GM19025 (cell line): ENCODE measurements at regions not wholly inside any gene's neighbourhood (a gene's known extent, or its start where the extent isn't known, plus 50 kb on each side); places are given as distances from the start of the nearest gene placed in this dataset.
"Not testable (repeated sequence)": the region's sequence is repeated elsewhere in the genome, so short reads cannot be mapped to it uniquely, and the experiment has no call there.

Experiments
- ATAC-seq: cut with Tn5 transposase; IDR thresholded peaks from one replicate; pipeline ENCODE4 v1.9.1; 2021; ENCODE audit warnings: mild to moderate bottlenecking, low read depth, moderate library complexity; ENCODE audit not compliant: unreplicated experiment

DNA sequence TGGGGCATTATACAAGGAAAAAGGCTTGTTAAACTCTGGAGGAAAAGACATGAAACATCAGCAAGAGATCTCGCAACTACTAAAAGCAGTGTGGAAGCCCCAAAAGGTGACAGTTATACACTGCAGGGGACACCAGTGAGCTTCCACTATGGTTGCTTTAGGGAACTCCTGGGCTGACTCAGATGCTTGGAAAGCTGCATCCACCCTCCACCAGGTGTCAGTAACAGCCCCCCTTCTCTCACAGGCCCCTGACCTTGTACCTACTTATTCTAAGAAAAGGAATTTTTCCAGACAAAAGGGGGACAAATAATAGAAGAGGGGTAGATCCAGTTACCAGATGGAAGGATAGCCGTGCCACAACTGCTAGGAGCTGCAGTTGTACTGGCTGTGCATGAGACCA, 154.4 kb upstream of the COX7C start:
- no peak for ATAC-seq

DNA sequence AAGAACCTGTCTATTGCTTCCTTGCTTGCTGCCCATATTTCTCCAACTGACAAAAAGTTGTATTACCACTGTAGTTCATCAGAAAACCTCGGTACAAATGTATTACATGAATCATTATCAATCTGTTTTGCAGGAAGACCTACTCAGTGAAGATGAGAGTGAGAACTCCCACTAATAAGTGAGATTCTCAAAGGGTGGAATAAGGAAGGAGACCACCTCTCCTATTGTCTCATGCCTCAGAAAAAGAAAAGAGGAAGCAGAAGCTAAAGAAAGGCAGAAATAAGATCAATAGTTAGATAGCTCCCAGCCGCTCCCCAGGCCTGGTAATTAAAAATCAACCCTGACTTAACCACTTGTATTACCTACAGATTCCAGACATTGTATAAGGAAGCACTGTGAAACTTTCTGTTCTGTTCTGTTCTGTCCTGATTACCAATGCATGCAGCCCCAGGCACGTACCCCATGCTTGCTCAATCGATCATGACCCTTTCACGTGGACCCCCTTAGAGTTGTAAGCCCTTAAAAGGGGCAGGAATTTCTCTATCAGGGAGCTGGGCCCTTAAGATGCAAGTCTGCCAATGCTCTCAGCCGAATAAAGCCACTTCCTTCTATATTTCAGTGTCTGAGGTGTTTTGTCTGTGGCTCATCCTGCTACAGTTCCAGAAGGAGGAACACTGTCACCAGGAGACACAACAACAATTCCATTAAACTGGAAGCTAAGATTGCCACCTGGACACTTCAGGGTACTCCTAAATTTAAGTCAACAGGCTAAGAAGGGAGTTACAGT, 152.5 kb upstream of the COX7C start:
- no peak for ATAC-seq

DNA sequence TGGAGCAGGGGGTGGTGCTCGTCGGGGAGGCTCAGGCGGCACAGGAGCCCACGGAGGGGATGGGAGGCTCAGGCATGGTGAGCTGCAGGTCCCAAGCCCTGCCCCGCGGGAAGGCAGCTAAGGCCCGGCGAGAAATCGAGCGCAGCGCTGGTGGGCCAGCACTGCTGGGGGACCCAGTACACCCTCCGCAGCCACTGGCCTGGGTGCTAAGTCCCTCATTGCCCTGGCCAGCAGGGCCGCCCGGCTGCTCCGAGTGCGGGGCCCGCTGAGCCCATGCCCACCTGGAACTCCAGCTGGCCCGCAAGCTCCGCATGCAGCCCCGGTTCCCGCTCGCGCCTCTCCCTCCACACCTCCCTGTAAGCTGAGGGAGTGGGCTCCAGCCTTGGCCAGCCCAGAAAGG, 151.0 kb upstream of the COX7C start:
- not testable (repeated sequence) for ATAC-seq

DNA sequence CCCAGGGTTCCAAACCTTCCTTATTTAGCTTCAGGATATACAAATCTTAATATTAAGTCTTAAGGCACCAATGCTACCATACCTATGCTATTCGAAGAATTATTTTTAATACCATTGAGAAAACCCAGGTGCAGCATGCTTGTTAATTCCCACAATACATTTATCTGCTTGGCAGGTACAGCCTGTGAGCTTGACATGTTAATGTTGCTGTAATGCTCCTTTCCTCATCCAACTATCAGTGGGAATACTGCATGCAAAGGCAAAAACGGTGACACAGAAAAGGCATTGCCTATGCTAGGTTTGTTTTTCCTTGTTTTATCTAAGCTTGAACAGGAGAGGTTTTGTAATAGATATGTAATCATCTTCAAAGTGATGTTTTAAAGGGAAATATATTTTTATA, 135.7 kb upstream of the COX7C start:
- ATAC-seq = no peak

DNA sequence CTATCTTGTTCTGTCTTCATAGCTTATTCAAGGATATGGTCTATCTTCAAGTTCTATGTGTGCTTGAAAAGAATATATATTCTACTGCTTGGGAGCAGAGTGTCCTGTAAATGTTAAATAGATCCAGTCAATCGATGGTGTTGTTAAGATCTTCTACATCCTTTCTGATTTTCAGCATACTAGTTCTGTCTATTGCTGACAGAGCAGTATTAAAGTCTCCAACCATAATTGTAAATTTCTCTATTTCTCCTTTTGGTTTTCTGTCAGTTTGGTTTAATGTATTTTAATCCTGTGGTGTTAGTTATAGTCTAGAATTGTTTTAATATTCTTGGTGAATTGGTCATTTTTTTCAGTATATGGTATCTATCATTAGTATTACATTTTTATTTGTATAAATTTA, 124.0 kb upstream of the COX7C start:
- ATAC-seq = no peak

DNA sequence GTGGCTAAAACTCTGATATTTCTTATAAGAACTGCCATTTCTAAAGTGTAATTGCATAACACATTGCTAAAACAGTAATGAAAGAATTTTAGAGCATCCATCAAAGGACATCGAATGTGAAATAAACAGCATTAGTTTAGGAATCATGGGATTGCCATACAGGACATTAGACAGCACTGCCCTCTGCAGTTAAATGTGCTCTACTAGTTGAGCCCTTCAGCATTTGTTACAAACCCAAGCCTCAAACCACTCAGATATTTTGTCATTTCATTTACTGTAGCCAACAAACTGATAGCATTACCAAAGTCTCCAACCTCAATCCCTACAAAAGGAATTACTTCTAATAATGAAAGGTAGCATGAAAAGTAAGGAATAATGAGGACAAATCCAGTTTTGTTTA, 116.8 kb upstream of the COX7C start:
- no peak for ATAC-seq

DNA sequence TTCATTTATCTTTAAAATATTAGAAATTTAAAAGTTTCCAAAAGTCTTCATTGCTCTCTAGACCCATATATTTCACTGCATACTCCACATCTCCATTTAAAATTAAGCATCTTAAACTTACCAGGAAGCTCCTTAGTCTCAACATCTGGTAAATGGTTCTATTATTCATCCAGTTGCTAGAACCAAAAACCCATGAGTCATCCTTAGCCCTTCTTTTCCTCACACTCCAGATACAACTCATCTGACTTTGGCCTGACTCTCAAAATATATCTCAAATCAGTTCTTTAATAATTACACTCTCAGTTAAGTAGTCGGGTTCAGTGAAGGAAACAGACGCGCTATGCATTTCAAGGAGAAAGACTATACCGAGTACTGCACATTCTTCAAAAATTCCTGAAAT, 110.2 kb upstream of the COX7C start:
- ATAC-seq = no peak

DNA sequence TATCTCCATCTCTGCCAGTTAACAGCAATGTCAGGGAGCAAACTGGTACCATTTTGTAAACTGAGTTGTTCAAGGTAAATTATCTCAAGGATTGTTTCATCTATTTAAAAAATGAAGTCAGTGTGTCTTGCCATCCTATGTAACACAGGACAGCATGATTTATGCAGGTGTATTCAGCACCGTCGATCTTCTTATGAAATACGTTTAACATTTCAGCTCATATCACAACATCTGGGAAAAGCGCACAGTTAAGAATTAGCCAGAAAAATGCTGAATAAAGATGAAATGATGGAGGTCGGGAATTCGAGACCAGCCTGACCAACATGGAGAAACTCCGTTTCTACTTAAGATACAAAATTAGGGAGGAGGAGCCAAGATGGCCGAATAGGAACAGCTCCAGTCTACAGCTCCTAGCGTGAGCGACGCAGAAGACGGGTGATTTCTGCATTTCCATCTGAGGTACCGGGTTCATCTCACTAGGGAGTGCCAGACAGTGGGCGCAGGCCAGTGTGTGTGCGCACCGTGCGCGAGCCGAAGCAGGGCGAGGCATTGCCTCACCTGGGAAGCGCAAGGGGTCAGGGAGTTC, 107.3 kb upstream of the COX7C start:
- not testable (repeated sequence) for ATAC-seq

DNA sequence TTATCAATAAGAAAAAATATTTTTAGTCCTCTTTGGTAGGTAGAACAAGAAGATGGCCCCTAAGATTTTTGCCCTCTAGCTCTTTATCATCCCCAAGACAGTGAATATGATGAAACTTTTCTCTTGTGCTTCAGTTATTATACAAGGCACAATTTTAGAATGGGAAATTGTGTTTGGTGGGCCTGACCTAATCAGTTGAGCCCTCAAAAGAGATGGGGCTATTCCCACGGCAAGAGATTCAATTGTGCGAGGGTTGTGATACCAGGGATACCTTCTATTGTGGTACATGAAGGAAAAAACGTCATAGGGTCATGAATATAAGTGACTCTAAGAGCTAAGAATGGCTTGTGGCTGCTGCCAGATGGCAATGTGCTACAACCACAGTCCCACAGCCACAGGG, 94.0 kb upstream of the COX7C start:
- no peak for ATAC-seq

DNA sequence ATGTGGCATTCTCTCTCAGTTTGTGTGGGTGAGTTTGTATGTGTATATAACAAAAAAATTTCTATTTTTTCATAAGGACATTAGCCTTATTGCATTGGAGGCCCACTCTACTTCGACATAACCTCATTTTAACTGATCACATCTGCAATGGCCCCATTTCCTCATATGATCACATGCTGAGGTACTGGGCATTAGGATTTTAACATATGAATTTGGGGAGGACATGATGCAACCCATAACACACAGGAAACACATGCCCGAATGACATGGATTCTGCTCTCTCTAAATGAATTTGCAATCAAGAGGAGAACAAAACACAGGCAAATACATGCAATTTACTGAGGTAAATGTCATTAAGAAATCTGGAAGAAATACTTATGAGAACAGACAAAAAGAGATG, 92.1 kb upstream of the COX7C start:
- no peak for ATAC-seq

DNA sequence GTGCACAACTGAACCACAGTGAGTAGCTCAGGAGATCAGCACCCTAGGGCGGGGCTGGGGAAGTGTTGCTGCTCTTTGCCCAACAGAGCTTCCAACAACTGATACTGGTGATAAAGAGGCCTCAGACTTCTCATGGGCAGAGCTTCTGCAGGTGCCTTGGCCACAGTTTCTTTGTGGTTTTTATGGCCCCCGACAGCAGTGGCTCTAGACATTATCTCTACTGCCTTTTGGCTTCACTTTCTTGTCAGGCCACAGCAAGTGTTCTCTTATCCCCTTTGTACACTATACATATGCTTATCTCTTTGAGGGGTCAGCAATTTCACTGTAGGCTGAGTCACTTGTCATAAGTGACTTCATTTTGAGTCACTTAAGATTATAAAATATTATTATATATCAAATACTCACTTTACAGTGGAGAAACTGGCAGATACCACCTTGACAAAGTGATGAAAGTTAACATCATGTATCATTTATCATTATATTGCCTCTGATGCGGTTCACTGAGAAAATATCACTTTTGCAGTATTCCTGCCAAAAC, 90.9 kb upstream of the COX7C start:
- no peak for ATAC-seq

DNA sequence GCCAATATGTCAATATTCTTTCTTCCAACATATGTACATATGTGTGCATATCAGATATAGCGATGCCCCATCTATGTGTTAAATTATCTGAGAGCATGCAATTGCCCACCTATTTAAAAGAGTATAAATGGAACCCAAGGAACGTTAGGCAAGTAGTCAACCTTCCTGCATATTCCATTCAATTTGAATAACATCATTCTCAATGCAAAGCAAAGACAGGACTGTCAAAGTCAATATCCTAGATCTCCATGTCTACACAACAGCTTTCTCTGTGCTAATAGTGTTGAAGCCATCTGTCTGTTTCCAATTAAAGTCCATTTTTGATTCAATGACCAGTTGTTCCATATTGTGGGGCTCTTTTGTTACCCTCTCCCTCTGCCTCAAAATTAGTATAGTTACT, 85.3 kb upstream of the COX7C start:
- ATAC-seq = no peak

DNA sequence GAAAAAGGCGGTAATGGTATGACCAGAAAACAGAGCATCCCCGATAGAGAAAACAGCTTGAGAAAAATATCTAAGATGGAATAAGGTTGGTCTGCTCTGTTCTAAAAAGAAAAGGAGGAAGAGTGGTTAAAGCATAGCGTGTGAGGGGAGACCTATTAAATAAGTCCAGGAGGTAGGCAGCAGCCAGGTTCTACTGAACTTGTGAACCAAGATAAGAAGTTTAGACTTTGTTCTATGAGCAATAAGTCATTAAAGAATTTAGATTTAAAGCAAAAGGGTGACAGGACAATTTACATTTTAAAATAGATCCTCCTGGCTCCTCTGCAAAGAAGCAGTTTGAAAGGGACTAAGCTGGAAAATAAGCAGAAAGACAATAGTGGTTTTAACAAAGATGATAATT, 81.3 kb upstream of the COX7C start:
- ATAC-seq = no peak

DNA sequence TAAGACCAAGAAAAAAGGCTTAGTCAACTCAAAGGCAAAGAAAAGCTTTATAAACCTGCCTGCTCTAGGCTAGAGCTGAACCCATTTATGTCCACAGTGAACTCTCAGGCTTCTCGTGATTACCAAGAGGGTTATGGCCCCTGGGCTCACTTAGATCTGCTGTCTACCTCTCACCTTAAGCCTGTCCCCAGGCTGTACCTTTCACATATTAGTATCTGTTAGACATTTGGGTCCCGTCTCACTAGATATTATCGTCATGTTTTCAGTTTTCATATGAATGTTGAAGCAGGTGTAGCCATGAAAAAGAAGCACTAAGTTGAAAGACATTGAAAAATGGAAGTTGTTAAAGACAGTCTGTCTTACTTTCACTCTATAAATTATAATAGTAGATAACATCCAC, 75.2 kb upstream of the COX7C start:
- ATAC-seq = no peak

DNA sequence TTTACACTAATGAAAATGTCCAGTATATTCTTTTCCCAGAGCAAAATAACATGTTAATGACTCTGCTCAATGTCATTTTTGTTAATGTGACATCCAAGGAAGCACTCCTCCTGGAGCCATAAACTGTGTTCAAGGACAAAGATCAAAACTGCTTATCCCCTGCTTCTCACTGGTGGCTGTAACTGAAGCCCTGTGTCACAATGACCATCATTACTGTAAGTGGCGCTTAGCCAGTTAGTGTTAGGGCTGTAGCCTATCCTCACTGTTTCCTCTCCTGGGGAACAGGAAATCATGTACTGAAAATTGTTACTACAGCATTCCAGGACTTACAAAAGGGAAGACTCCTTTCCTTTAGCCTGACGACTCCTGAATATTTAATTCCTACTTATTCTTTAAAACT, 71.7 kb upstream of the COX7C start:
- ATAC-seq = no peak

DNA sequence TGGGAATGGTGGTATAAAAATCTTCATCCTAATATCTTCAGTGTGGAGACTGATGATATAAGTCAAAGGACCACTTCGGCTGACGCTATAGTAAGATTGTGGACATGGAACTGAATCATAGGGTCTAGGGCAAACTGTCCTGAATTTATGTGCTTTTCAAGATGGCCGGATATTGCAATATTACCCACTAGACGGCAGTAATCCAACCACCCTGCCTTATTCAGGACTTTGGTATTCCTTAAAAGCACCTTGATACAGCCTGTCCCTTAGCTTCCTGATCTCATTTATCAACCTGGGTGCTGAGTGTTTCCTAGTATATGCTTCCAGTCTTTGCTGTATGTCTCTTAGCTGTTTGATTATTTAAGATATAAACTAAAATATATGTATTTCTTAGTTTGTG, 71.2 kb upstream of the COX7C start:
- ATAC-seq = no peak

DNA sequence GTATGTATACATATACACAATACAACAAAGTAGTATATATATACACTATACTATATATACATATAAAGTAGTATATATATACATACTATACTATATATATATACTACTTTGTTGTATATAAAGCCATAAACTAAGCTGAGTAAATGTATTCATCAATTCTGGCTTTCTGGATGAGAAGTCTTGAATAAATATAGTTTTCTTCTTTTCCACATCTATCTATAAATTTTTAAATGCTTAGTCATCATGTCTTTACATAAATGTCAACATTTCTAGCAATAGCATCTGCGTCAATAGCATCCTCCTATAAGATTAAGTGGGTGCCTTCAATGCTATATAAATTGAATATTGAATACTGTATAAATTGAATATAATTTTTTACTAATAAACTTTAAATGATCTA, 63.1 kb upstream of the COX7C start:
- no peak for ATAC-seq

DNA sequence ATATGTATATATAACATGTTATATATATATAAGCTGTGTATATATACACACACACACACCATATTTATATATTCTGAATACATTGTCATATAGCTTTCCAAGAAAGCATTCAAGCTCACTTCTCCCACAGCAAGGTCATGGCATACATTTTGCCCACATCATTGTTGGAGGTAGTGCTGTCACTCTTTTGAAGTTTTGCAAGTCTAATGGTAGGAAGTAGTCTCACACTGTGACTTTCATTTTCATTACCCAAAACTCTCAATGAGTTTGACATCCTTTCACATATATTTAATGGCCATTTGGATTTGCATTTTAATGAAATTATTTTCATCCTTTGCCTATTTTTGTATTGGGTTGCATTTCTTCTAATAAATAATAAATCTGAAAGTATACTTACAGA, 59.8 kb upstream of the COX7C start:
- no peak for ATAC-seq

DNA sequence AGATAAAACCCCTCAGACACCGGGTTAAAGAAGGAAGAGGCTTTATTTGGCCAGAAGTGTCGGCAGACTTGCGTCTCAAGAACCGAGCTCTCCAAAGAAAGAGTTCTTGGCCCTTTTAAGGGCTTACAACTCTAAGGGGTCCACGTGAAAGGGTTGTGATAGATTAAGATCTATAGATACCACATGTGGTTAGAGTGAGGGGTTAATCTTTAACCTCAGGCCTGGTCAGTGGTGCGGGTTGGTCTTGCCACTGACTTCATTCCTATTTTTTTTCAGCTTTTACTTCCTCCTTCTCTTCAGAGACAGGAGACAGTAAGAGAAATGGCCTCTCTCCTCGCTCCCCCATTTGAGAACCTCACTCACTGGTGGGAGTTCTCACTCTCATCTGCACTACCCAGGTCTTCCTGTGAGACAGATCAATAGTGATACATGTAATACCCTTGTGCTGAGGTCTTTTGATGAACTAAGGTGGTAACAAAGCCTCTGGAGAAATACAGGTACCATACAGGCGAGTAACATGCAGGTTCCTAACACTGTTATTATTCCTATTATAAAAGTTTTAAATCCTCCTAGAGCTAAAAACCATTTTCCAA, 52.4 kb upstream of the COX7C start:
- ATAC-seq = peak; percentile 72

DNA sequence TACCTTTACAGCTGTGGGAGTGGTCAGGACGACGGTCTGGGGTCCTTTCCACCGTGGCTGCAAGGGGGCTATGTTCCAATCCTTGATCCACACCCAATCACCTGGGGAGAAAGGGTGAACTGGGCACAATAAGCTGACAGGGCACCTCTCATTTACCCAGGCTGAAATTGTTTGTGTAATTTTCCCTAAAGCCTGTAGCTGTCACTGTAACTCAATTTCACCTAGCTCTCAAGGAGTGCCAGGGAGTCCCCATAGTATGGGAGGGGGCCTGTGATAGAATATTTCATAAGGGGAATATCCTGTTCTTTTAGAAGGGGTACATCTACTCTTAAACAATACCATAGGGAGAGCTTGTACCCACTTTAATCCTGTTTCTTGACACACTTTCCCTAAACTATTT, 51.7 kb upstream of the COX7C start:
- ATAC-seq = not testable (repeated sequence)
